ENCODE measurements at regions not wholly inside any gene's neighbourhood (a gene's known extent, or its start where the extent isn't known, plus 50 kb on each side); places are given as distances from the start of the nearest gene placed in this dataset.

DNA sequence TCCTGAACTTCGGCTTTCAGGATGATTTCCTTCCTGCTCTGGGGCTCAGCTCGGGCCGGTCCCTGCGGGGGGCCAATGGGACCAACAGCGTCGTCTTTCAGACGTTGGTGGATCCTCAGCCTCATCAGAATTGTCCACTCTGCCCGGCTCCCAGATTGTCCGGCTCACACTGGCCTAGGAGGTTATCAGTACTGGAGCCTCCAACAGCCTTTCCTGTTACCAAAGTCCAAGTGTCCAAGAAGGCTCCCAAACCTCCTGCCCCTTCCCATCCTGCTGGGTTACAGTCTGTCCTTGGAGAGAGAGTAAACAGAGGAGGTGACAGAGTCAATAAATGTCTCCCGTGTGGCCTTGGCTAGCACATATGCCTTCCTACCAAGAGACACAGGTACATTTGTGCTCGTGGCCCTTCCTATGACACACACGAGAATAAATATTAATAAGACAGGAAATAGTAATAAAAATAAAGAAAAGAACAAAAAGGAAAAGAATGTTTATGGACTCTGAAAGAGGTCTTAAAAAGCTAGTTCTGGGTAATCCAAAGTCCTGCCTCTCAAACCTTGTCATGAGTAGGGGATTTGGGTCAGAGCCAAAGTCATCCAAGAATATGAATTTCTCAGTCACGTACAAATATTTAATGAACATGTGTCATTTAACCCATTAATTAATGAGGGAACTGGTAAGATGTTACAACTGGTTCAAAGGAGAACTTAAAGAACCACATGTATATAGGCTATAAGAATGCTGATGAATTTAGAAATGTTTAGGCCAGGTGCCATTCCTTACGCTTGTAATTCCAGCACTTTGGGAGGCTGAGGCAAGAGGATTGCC is 80.8 kb upstream of the SLC2A1 start:
- intact Hi-C loops (cut with micrococcal nuclease): no loop called here
- TF ChIP-seq, protein P1, sequence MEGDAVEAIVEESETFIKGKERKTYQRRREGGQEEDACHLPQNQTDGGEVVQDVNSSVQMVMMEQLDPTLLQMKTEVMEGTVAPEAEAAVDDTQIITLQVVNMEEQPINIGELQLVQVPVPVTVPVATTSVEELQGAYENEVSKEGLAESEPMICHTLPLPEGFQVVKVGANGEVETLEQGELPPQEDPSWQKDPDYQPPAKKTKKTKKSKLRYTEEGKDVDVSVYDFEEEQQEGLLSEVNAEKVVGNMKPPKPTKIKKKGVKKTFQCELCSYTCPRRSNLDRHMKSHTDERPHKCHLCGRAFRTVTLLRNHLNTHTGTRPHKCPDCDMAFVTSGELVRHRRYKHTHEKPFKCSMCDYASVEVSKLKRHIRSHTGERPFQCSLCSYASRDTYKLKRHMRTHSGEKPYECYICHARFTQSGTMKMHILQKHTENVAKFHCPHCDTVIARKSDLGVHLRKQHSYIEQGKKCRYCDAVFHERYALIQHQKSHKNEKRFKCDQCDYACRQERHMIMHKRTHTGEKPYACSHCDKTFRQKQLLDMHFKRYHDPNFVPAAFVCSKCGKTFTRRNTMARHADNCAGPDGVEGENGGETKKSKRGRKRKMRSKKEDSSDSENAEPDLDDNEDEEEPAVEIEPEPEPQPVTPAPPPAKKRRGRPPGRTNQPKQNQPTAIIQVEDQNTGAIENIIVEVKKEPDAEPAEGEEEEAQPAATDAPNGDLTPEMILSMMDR (IDR thresholded peaks at IDR 0.05; ENCODE audit: borderline replicate concordance): no peak

DNA sequence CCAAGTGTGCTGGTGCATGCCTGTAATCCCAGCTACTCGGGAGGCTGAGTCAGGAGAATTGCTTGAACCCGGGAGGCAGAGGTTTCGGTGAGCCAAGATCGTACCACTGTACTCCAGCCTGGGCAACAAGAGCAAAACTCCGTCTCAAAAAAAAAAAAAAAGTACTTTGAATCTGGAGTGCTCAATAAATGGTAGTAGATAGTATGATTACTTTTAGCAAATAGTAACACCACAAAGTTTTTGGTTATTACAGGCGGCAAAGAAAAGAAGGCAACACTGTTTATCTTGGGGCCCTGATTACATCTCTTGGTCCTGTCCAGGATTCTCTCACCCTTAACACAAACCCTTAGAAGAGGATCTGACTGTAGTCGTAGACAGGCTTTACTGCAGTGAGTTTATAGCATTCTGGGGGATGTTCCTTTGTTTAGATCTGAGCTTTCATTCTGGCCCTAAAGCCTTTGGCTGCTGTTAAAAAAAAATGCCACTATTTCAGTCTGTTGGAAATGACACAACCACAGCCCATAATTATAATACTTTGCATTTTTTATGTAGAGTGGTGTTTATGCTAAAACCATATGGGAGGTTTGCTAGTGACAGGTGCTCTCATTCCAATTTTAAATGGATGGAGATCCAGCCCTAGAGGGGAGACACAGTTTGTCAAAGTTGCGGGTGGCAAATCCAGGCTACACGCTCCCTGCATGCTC is 79.7 kb upstream of the SLC2A1 start:
- TF ChIP-seq, protein P1 (IDR thresholded peaks at IDR 0.05; ENCODE audit: borderline replicate concordance): no peak
- Histone ChIP-seq H3K4me1 (peaks cover 5% of the 10 kb centered on the region), H3K4me3 (no peak overlapping the region), H3K27me3 (ENCODE audit: low read depth) (peaks cover 4% of the 10 kb centered on the region), H3K9me3 (replicated peaks) (no peaks in the 10 kb centered on the region), H3K27ac (replicated peaks) (no peak overlapping the region), H3K36me3 (no peaks in the 10 kb centered on the region)
- no peak for DNase-seq
- intact Hi-C loops (cut with micrococcal nuclease): no loop called here

More for the DNA sequence above, 80.8 kb upstream of the SLC2A1 start:
- H3K27me3 ChIP-seq (ENCODE audit: low read depth): peaks cover 4% of the 10 kb centered on the region
- no peak overlapping the region for H3K4me3 ChIP-seq
- DNase-seq: no peak
- no peaks in the 10 kb centered on the region for H3K9me3 ChIP-seq (replicated peaks)
- H3K4me1 ChIP-seq: peaks cover 5% of the 10 kb centered on the region
- H3K36me3 ChIP-seq: no peaks in the 10 kb centered on the region
- H3K27ac ChIP-seq (replicated peaks): no peak overlapping the region

DNA sequence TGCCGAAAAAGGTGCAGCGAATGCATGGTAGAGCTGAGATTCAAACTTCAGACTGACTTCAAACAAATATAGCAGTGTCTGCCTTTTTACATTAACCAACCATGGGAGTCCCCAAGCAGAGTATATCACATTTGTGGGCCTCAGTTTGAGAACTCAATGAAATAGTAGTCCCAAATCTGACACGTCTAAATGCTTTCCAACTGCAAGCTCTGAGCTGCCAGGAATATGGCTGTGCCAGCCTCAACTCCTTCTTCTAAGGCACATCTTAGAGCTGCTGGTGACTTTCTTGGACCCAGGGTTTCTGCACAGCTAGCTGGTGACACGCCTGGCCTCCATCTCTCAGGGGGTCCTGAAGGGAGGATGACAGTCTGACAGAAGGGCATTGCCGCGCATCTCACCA is 78.8 kb upstream of the SLC2A1 start:
- H3K27me3 ChIP-seq (ENCODE audit: low read depth): no peaks in the 10 kb centered on the region
- peaks cover 5% of the 10 kb centered on the region for H3K4me1 ChIP-seq
- TF ChIP-seq, protein P1 (IDR thresholded peaks at IDR 0.05; ENCODE audit: borderline replicate concordance): no peak
- intact Hi-C loops (cut with micrococcal nuclease): no loop called here
- no peak overlapping the region for H3K27ac ChIP-seq (replicated peaks)
- H3K4me3 ChIP-seq: no peak overlapping the region
- no peaks in the 10 kb centered on the region for H3K36me3 ChIP-seq
- H3K9me3 ChIP-seq (replicated peaks): no peaks in the 10 kb centered on the region
- DNase-seq: no peak

DNA sequence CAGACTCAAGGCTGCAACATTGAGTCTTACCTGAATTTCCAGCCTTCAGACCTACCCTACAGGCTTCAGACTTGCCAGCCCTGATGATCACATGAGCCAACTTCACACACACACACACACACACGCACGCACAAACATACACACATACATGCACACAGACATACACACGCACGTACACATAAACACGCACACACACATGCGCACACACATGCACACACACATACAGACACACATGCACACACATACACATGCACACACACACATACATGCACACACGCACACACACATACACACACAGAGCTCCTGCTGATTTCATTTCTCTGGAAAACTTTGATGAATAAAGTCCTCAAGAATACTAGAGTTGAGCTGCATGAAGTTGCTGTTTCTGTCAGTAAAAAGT is 78.3 kb upstream of the SLC2A1 start:
- intact Hi-C loops (cut with micrococcal nuclease): no loop called here
- Histone ChIP-seq H3K27me3 (ENCODE audit: low read depth) (no peaks in the 10 kb centered on the region), H3K4me1 (peaks cover 5% of the 10 kb centered on the region), H3K4me3 (no peak overlapping the region), H3K36me3 (no peaks in the 10 kb centered on the region), H3K27ac (replicated peaks) (no peak overlapping the region), H3K9me3 (replicated peaks) (no peaks in the 10 kb centered on the region)
- no peak for DNase-seq
- TF ChIP-seq, protein P1 (IDR thresholded peaks at IDR 0.05; ENCODE audit: borderline replicate concordance): no peak

DNA sequence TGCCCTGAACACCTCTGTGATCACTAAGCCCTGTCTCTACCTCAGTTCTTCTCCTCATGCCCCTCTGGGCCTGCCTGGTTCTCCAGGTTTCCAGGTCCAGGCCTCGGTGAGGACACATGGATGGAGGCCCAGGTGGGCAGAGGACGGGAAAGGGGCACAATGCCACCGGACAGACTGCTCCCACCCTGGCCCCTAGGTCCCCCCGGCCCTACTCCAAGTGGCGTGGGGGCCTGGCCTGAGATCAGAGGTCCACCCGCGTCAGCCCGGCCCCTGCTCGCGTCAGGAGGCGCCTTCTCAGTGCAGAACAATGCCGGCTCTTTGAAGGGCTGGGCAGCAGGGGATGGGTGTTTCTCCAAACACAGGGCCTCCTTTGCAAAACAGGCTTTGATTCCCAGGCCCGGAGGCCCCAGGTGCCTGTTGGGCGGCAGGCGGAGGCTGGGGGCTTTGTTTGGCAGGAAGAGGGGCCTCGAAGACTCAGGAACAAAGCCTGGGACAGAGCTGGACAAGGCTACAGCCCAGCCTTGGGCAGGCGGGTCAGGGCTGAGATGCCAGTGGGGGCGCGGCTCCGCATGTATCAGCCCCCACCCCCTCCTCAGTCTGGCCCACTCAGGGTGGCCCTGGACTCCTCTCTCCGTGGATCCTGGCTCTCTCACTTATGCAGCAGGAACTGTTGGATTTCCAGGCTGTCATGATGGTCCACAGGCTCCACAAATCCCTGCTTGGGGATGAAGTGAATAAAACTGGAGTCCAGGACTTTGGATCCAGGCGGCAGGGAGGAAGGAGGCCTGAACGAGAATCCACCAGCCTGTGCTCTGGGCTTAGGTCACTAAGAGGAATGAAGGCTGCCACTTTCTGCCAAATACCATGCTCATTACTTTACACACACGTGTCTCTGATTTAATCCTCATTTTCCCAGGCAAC is 77.4 kb upstream of the SLC2A1 start:
- intact Hi-C loops (cut with micrococcal nuclease): no loop called here
- no peaks in the 10 kb centered on the region for H3K27me3 ChIP-seq (ENCODE audit: low read depth)
- DNase-seq: no peak
- H3K4me3 ChIP-seq: no peak overlapping the region
- no peaks in the 10 kb centered on the region for H3K9me3 ChIP-seq (replicated peaks)
- H3K4me1 ChIP-seq: peaks cover 5% of the 10 kb centered on the region
- TF ChIP-seq, protein P1 (IDR thresholded peaks at IDR 0.05; ENCODE audit: borderline replicate concordance): no peak
- H3K27ac ChIP-seq (replicated peaks): no peak overlapping the region
- H3K36me3 ChIP-seq: no peaks in the 10 kb centered on the region
